H1 (cell line): ENCODE measurements at regions not wholly inside any gene's neighbourhood (a gene's known extent, or its start where the extent isn't known, plus 50 kb on each side); places are given as distances from the start of the nearest gene placed in this dataset.

ENCODE experiments used
- CTCF ChIA-PET: fragments of 300-600 bp; sonication (Branson Sonifier 250); formaldehyde crosslinking; loops from one replicate; lab custom pipeline; 2021; ENCODE audit not compliant: partially characterized antibody; lab: Charles Lee
- POLR2A ChIA-PET: fragments of 300-600 bp; sonication (Branson Sonifier 250); formaldehyde crosslinking; loops from one replicate; lab custom pipeline; 2021; ENCODE audit warnings: inconsistent platforms; ENCODE audit not compliant: partially characterized antibody; lab: Charles Lee
- DNase-seq, 2 experiments: peaks; one replicate each; pipeline versions ENCODE4 v3.0.0 to v3.0.0-alpha.2; 2010 to 2022; ENCODE audit warnings: low spot score in 2 of 2, low read depth in 1 of 2, mixed read lengths in 1 of 2
- FAIRE-seq: peaks from 2 replicates; lab custom pipeline; 2011; peaks lifted over from hg19 to GRCh38; lab: Jason Lieb, UNC
- H2AFZ ChIP-seq: 2 replicates; pipeline ENCODE4 v1.8.1; 2012; ENCODE audit warnings: low read length, inconsistent platforms
- H2AK5ac ChIP-seq: 2 replicates; pipeline ENCODE4 v1.6.1; 2013; ENCODE audit warnings: low read depth, low read length
- H2BK120ac ChIP-seq: replicated peaks from 2 replicates; pipeline ENCODE3; 2013; ENCODE audit warnings: low read depth, low read length, inconsistent platforms
- H2BK12ac ChIP-seq: 2 replicates; pipeline ENCODE4 v1.6.1; 2013; ENCODE audit warnings: low read depth, low read length
- H2BK15ac ChIP-seq: 2 replicates; pipeline ENCODE4 v1.6.1; 2013; ENCODE audit warnings: low read length
- H2BK20ac ChIP-seq: 2 replicates; pipeline ENCODE4 v1.6.1; 2013; ENCODE audit warnings: low read length
- H2BK5ac ChIP-seq: 2 replicates; pipeline ENCODE4 v1.6.1; 2013; ENCODE audit warnings: low read depth, low read length
- H3K14ac ChIP-seq: 2 replicates; pipeline ENCODE4 v1.6.1; 2013; ENCODE audit warnings: inconsistent platforms; ENCODE audit not compliant: insufficient read length
- H3K18ac ChIP-seq: 2 replicates; pipeline ENCODE4 v1.6.1; 2013; ENCODE audit warnings: low read length; ENCODE audit errors: extremely low read depth
- H3K23ac ChIP-seq: 2 replicates; pipeline ENCODE4 v1.6.1; 2013; ENCODE audit warnings: inconsistent platforms; ENCODE audit not compliant: insufficient read length
- H3K23me2 ChIP-seq: 2 replicates; pipeline ENCODE4 v1.6.1; 2013; ENCODE audit warnings: low read depth, low read length
- H3K27ac ChIP-seq: 2 replicates; pipeline ENCODE4 v1.6.1; 2011; ENCODE audit warnings: low read depth, low read length, inconsistent platforms
- H3K27me3 ChIP-seq, 4 experiments: replicated peaks in 1 of 4; 1 replicate in 1 of 4; 2 replicates in 3 of 4; pipeline versions ENCODE4 v1.6.1 to v1.8.1; 2011 to 2013; ENCODE audit warnings: low read length in 3 of 4, mild to moderate bottlenecking in 3 of 4, inconsistent platforms in 2 of 4, mixed read lengths in 2 of 4, moderate library complexity in 1 of 4; ENCODE audit not compliant: control insufficient read depth in 3 of 4, insufficient read depth in 3 of 4; ENCODE audit errors: extremely low read depth in 1 of 4
- H3K36me3 ChIP-seq, 4 experiments: 2 replicates each; pipeline versions ENCODE4 v1.6.1 to v1.8.1; 2011 to 2013; ENCODE audit warnings: mild to moderate bottlenecking in 4 of 4, low read length in 3 of 4, moderate library complexity in 2 of 4, control low read depth in 1 of 4, inconsistent platforms in 1 of 4; ENCODE audit not compliant: insufficient read depth in 4 of 4, control insufficient read depth in 2 of 4
- H3K4ac ChIP-seq: replicated peaks from 2 replicates; pipeline ENCODE3; 2013; ENCODE audit warnings: low read length, low read depth, mixed read lengths, inconsistent platforms; ENCODE audit not compliant: insufficient read length
- H3K4me1 ChIP-seq, 4 experiments: replicated peaks in 1 of 4; 1 replicate in 1 of 4; 2 replicates in 3 of 4; pipeline versions ENCODE4 v1.6.1 to v1.8.1; 2011 to 2013; ENCODE audit warnings: low read length in 3 of 4, inconsistent platforms in 2 of 4, mixed read lengths in 1 of 4; ENCODE audit not compliant: insufficient read depth in 4 of 4, control insufficient read depth in 3 of 4
- H3K4me2 ChIP-seq, 2 experiments: 2 replicates each; pipeline versions ENCODE4 v1.6.1 to v1.8.1; 2011 to 2013; ENCODE audit warnings: low read depth in 2 of 2, low read length in 2 of 2, control low read depth in 1 of 2, inconsistent platforms in 1 of 2, mild to moderate bottlenecking in 1 of 2; ENCODE audit not compliant: insufficient read depth in 1 of 2
- H3K4me3 ChIP-seq, 4 experiments: fragments of 200-600, 300-600 bp in 1 of 4; sonication (generic), shearing (Covaris generic), sonication (Bioruptor Twin) in 1 of 4; 2 replicates each; pipeline versions ENCODE4 v1.5.1 to v1.8.1; 2011 to 2016; ENCODE audit warnings: low read length in 4 of 4, low read depth in 3 of 4, control low read depth in 2 of 4, inconsistent platforms in 2 of 4, mild to moderate bottlenecking in 2 of 4, mixed read lengths in 1 of 4, moderate library complexity in 1 of 4; ENCODE audit not compliant: insufficient read depth in 2 of 4; ENCODE audit errors: extremely low read depth in 1 of 4
- H3K56ac ChIP-seq: replicated peaks from 2 replicates; pipeline ENCODE3; 2013; ENCODE audit warnings: low read depth, mild to moderate bottlenecking, mixed read lengths, low read length, inconsistent platforms; ENCODE audit not compliant: insufficient read length
- H3K79me1 ChIP-seq: 2 replicates; pipeline ENCODE4 v1.6.1; 2013; ENCODE audit warnings: low read depth, low read length, control low read depth
- H3K79me2 ChIP-seq, 2 experiments: 2 replicates each; pipeline versions ENCODE4 v1.6.1 to v1.8.1; 2012 to 2013; ENCODE audit warnings: low read length in 2 of 2, mild to moderate bottlenecking in 2 of 2, inconsistent platforms in 1 of 2; ENCODE audit not compliant: insufficient read depth in 2 of 2, control insufficient read depth in 1 of 2
- H3K9ac ChIP-seq, 4 experiments: replicated peaks in 1 of 4; 1 replicate in 1 of 4; 2 replicates in 3 of 4; pipeline versions ENCODE4 v1.6.1 to v1.8.1; 2011 to 2013; ENCODE audit warnings: low read depth in 3 of 4, low read length in 3 of 4, control low read depth in 2 of 4, mild to moderate bottlenecking in 2 of 4, moderate library complexity in 2 of 4, inconsistent platforms in 1 of 4; ENCODE audit errors: extremely low read depth in 1 of 4
- H3K9me3 ChIP-seq, 2 experiments: 2 replicates each; pipeline versions ENCODE4 v1.6.1 to v1.8.1; 2012 to 2013; ENCODE audit warnings: mild to moderate bottlenecking in 2 of 2, moderate library complexity in 2 of 2, control low read depth in 1 of 2, inconsistent platforms in 1 of 2, low read depth in 1 of 2, low read length in 1 of 2, mixed read lengths in 1 of 2; ENCODE audit not compliant: insufficient read depth in 2 of 2
- H4K20me1 ChIP-seq, 2 experiments: replicated peaks in 1 of 2; 2 replicates each; pipeline versions ENCODE3 to v1.8.1; 2011 to 2013; ENCODE audit warnings: inconsistent platforms in 2 of 2, low read length in 2 of 2, mild to moderate bottlenecking in 1 of 2; ENCODE audit not compliant: insufficient read depth in 2 of 2, control insufficient read depth in 1 of 2
- H4K5ac ChIP-seq: 2 replicates; pipeline ENCODE4 v1.6.1; 2013; ENCODE audit warnings: low read length, low read depth, mixed read lengths, inconsistent platforms; ENCODE audit not compliant: insufficient read length
- H4K8ac ChIP-seq: 2 replicates; pipeline ENCODE4 v1.8.0; 2013; ENCODE audit warnings: mild to moderate bottlenecking, moderate library complexity, low read length, inconsistent platforms; ENCODE audit not compliant: insufficient read depth; ENCODE audit errors: extremely low read depth
- H4K91ac ChIP-seq: replicated peaks from 2 replicates; pipeline ENCODE3; 2013; ENCODE audit warnings: low read length, mixed read lengths, inconsistent platforms; ENCODE audit not compliant: insufficient read length
- CHD2 ChIP-seq: IDR thresholded peaks from 2 replicates; pipeline ENCODE4 v1.6.1; 2012; ENCODE audit warnings: low read length, improper control_type of control experiment
- CTBP2 ChIP-seq: IDR thresholded peaks from 2 replicates; pipeline ENCODE4 v1.7.0; 2011; ENCODE audit warnings: borderline replicate concordance, mild to moderate bottlenecking, moderate library complexity, mixed read lengths, low read length; ENCODE audit not compliant: insufficient read depth, insufficient read length
- FOSL1 ChIP-seq: IDR thresholded peaks from 2 replicates; pipeline ENCODE4 v1.6.1; 2011; ENCODE audit warnings: mild to moderate bottlenecking, low read depth, low read length, moderate library complexity; ENCODE audit not compliant: insufficient read depth
- HDAC2 ChIP-seq, 2 experiments: fragments of 300-600 bp in 1 of 2; sonication (generic) in 1 of 2; IDR thresholded peaks; 2 replicates each; pipeline ENCODE4 v1.6.1; 2011 to 2012; ENCODE audit warnings: low read depth in 2 of 2, low read length in 2 of 2, mild to moderate bottlenecking in 2 of 2, moderate library complexity in 2 of 2, borderline replicate concordance in 1 of 2, inconsistent platforms in 1 of 2
- JUN ChIP-seq: IDR thresholded peaks from 2 replicates; pipeline ENCODE4 v1.6.1; 2011; ENCODE audit warnings: low read depth, mild to moderate bottlenecking, improper control_type of control experiment, low read length
- PHF8 ChIP-seq: fragments of 200-600 bp; sonication (generic); conservative IDR thresholded peaks from 2 replicates; pipeline ENCODE4 v1.7.1; 2012; ENCODE audit warnings: low read depth, mild to moderate bottlenecking, inconsistent platforms, low read length, moderate library complexity
- POLR2A ChIP-seq, 2 experiments: IDR thresholded peaks; 1 replicate in 1 of 2; 2 replicates in 1 of 2; pipeline ENCODE4 v1.6.1; 2011; ENCODE audit warnings: low read depth in 2 of 2, low read length in 2 of 2, mild to moderate bottlenecking in 2 of 2; ENCODE audit errors: control extremely low read depth in 1 of 2
- RFX5 ChIP-seq: IDR thresholded peaks from 2 replicates; pipeline ENCODE4 v1.6.1; 2011; ENCODE audit warnings: low read depth, low read length, improper control_type of control experiment, borderline replicate concordance
- RNF2 ChIP-seq: fragments of 200-900, 300-1000 bp; sonication (generic); IDR thresholded peaks from 2 replicates; pipeline ENCODE4 v1.7.1; 2016; ENCODE audit warnings: borderline replicate concordance, low read depth, mild to moderate bottlenecking, antibody characterized with exemption, low read length; ENCODE audit not compliant: poor library complexity, severe bottlenecking; ENCODE audit errors: missing control alignments
- RXRA ChIP-seq: IDR thresholded peaks from 2 replicates; pipeline ENCODE4 v1.6.1; 2011; ENCODE audit warnings: low read depth, mild to moderate bottlenecking, low read length, moderate library complexity; ENCODE audit not compliant: insufficient read depth
- SRF ChIP-seq: IDR thresholded peaks from 2 replicates; pipeline ENCODE4 v1.6.1; 2011; ENCODE audit warnings: mild to moderate bottlenecking, low read depth, low read length, moderate library complexity
- TAF7 ChIP-seq: optimal IDR thresholded peaks from 2 replicates; pipeline ENCODE3; 2011; ENCODE audit warnings: low read depth, mild to moderate bottlenecking, inconsistent platforms, low read length, moderate library complexity, borderline replicate concordance
- TBP ChIP-seq: IDR thresholded peaks from 2 replicates; pipeline ENCODE4 v1.6.1; 2011; ENCODE audit warnings: low read depth, low read length, improper control_type of control experiment
- TEAD4 ChIP-seq: IDR thresholded peaks from 2 replicates; pipeline ENCODE4 v1.6.1; 2012; ENCODE audit warnings: low read depth, low read length, inconsistent platforms, mixed read lengths
- ZNF274 ChIP-seq: IDR thresholded peaks from 2 replicates; pipeline ENCODE4 v1.7.0; 2012; ENCODE audit warnings: low read length, borderline replicate concordance; ENCODE audit errors: extremely low read depth
- WGBS, 2 experiments: shearing (Covaris generic) in 1 of 2; methylation state at CpG; one replicate each; pipeline versions ENCODE4 v1.1.6 to v1.1.7; 2013 to 2015; ENCODE audit warnings: low lambda C conversion rate in 2 of 2, mixed read lengths in 2 of 2, inconsistent platforms in 1 of 2, low coverage in 1 of 2, missing lambda C conversion rate in 1 of 2; ENCODE audit not compliant: insufficient replicate concordance in 2 of 2, insufficient coverage in 1 of 2, insufficient read length in 1 of 2; ENCODE audit errors: extremely low coverage in 1 of 2, missing lambda C conversion rate in 1 of 2; 5-methylcytosine and 5-hydroxymethylcytosine counted together

- POLR2A ChIA-PET: no interaction called here
- no peak for DNase-seq
Observed at GRCh38 chr10:71024490-71024889, 136.1 kb upstream of the PCBD1 start.

More at GRCh38 chr10:71024490-71024889, 136.1 kb upstream of the PCBD1 start:
- Histone ChIP-seq H3K18ac (no peak overlapping the region), H4K5ac (no peak overlapping the region), H3K14ac (no peak overlapping the region), H3K4me3 (no peak overlapping the region), H2AK5ac (no peak overlapping the region)
- no peak for TF ChIP-seq CTBP2
- TF ChIP-seq POLR2A (IDR thresholded peaks at IDR 0.05; ENCODE audit: control extremely low read depth in 1 of 2, low read depth in 2 of 2, low read length in 2 of 2): no peak
- TF ChIP-seq PHF8: no peak
- TF ChIP-seq HDAC2 (IDR thresholded peaks at IDR 0.05; ENCODE audit: borderline replicate concordance in 1 of 2, low read depth in 2 of 2, low read length in 2 of 2): no peak
- TF ChIP-seq FOSL1: no peak
- no peak for TF ChIP-seq SRF
- no peak for TF ChIP-seq CHD2
- TF ChIP-seq JUN: no peak
- no peak for TF ChIP-seq TBP
- no peak for TF ChIP-seq TEAD4
- no peak for TF ChIP-seq RNF2
- no peak for TF ChIP-seq TAF7
- no peak for TF ChIP-seq RFX5
- no peak for TF ChIP-seq RXRA
- no peak for TF ChIP-seq ZNF274
- TF ChIP-seq, all 59 proteins: peak for 0
- no peak overlapping the region for H2BK12ac ChIP-seq
- CTCF ChIA-PET: no interaction called here
- no peak overlapping the region for H3K4me2 ChIP-seq
- no peak overlapping the region for H3K23ac ChIP-seq
- H2BK5ac ChIP-seq: no peak overlapping the region
- H3K79me2 ChIP-seq: no peaks in the 10 kb centered on the region
- H3K9me3 ChIP-seq: no peaks in the 10 kb centered on the region
- H3K27me3 ChIP-seq: no peaks in the 10 kb centered on the region
- WGBS, 2 experiments: 87% methylated on average over 4 of the region's 4 CpGs; no CpG with 5 or more reads in 1 of the 2 experiments
- no peak for FAIRE-seq
- H3K4ac ChIP-seq: no peak overlapping the region
- no peak overlapping the region for H2AFZ ChIP-seq
- H4K8ac ChIP-seq: no peak overlapping the region
- no peaks in the 10 kb centered on the region for H3K36me3 ChIP-seq
- H3K4me1 ChIP-seq: peaks cover 0 to 1% (median 0%) of the 10 kb centered on the region in 4 experiments; a peak in 1 of 7 replicates
- no peak overlapping the region for H3K27ac ChIP-seq
- no peak overlapping the region for H4K91ac ChIP-seq
- no peak overlapping the region for H2BK15ac ChIP-seq
- H3K23me2 ChIP-seq: no peaks in the 10 kb centered on the region
- H3K9ac ChIP-seq: no peak overlapping the region
- H3K79me1 ChIP-seq: no peaks in the 10 kb centered on the region
- no peak overlapping the region for H2BK20ac ChIP-seq
- H2BK120ac ChIP-seq: no peak overlapping the region
- no peaks in the 10 kb centered on the region for H4K20me1 ChIP-seq
- H3K56ac ChIP-seq: no peak overlapping the region
